C1 segment of cervical spinal cord (tissue), 14 donors: ENCODE measurements at regions not wholly inside any gene's neighbourhood (a gene's known extent, or its start where the extent isn't known, plus 50 kb on each side); places are given as distances from the start of the nearest gene placed in this dataset.
"Not testable (repeated sequence)": the region's sequence is repeated elsewhere in the genome, so short reads cannot be mapped to it uniquely, and the experiment has no call there.

Experiments used
- DNase-seq, 14 donors: peaks; one replicate each; lab custom pipeline; 2025; lab: John Stamatoyannopoulos, UW

- DNase-seq = not testable (repeated sequence)
Observed at GRCh38 chr2:215889240-215889969, 123.9 kb downstream of the MREG start.

DNA sequence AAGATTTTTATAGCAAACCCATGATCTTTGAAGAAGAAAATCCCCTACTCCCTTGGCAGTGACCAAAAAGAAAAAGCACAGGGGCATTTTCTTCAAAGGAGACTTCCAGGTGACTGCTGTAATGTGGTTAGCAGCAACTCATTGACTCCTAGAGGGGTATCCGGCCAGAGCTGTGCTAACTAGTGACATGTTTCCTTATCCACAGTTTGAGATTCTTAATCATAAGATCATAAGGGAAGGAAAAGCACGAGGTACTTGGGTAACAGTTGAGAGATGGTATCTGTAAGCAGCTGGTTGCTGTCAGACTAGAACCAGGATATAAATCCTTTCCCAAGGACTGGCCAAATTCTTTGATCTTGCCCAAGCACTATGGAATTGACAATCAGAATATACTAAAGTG is 124.7 kb downstream of the MREG start:
- no peak for DNase-seq

DNA sequence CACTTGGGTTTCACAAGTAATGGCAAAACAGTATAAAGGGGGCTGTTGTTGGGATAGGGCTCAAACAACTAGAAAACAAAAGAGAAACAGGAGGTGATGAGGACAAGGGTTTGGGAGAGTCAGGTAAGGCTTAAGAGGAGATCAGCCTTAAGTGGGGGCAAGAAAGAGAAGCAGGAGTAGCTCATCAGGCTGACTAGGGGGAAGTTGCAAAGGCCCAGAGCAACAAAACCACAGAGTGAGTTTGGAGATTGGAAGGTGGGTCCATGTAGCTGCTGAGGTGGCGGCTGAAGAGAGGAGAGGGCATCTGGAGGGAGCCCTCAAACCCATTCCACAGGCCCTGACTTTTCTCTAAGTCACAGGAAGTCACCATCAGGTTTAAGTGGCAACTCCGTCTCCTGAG is 126.0 kb downstream of the MREG start:
- DNase-seq = no peak

- no peak for DNase-seq
Observed at GRCh38 chr2:215886022-215886421, 127.3 kb downstream of the MREG start.

DNA sequence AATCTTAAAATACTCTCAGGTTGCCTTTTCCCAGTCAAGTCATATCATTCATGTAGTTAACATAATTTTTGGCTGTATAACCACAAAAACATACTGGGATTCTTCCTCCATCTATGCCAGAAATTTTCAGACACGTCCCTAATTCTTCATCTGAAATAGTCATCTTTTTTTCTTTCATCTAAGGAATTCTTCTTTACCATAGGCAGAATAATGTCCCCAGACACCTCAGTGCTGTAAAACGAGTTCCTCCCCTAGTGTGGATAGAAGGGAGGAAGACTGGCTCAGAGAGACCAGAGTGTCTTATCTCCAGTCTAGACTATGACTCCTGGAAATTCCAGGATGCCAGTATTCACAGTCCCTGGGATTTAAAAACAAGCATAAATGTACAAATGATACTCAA is 127.8 kb downstream of the MREG start:
- DNase-seq = no peak

GRCh38 chr2:215884451-215885087 is 128.8 kb downstream of the MREG start:
- DNase-seq = no peak

- DNase-seq = no peak
Observed at GRCh38 chr2:215883799-215884198, 129.6 kb downstream of the MREG start.

DNA sequence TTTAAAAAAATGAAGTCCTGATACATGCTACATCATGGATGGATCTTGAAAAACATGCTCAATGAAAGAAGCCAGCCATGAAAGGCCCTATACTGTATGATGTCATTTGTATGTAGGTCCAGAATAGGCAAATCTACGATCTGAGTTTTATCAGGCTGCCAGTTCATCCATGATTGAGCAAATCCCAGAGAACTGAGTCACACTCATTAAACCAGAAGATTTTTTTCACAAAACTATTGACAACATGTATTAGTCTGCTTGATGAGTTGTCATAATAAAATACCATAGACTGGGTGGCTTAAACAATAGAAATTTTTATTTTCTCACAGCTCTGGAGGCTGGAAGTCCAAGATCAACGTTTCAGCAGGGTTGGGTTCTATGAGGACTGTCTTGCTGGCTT is 130.7 kb downstream of the MREG start:
- no peak for DNase-seq

GRCh38 chr2:215881582-215881981 is 131.8 kb downstream of the MREG start:
- DNase-seq = no peak

GRCh38 chr2:215880970-215881369 is 132.4 kb downstream of the MREG start:
- DNase-seq = no peak

- DNase-seq = no peak
Observed at GRCh38 chr2:215879977-215880940, 133.1 kb downstream of the MREG start.

DNA sequence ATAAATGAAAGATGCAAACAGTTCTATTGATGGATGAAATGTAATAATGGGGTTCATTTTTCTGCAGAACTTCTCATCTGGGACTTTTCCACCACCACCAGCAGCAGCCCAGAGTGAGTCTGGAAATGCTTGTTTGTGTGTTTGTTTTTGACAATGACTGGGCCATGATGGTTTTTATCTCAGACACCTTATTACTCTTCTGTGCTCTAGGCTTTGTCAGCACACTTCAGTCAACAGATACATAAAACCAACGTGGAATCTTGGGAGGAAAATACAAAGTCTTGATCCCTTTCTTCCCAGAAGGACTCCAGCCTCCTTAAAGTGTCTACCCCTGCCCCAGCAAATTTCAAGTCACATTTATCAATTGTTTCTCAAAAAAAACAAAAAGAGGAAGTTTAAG is 134.0 kb downstream of the MREG start:
- DNase-seq = no peak

- no peak for DNase-seq
Observed at GRCh38 chr2:215878476-215879063, 134.8 kb downstream of the MREG start.

DNA sequence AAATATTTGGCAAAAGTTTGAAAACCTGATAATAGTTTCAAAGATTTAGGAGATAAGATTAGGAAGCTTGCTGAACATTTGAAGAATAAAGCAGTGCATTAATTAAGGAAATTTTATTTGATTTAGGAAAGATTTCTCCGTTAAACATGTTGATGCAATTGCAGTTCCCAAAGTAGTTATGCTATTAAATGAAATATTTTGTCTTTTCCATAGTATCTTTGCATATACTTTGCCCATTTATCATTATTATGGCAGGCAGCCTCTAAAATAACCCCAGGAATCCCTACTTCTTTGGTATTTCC is 136.5 kb downstream of the MREG start:
- no peak for DNase-seq

DNA sequence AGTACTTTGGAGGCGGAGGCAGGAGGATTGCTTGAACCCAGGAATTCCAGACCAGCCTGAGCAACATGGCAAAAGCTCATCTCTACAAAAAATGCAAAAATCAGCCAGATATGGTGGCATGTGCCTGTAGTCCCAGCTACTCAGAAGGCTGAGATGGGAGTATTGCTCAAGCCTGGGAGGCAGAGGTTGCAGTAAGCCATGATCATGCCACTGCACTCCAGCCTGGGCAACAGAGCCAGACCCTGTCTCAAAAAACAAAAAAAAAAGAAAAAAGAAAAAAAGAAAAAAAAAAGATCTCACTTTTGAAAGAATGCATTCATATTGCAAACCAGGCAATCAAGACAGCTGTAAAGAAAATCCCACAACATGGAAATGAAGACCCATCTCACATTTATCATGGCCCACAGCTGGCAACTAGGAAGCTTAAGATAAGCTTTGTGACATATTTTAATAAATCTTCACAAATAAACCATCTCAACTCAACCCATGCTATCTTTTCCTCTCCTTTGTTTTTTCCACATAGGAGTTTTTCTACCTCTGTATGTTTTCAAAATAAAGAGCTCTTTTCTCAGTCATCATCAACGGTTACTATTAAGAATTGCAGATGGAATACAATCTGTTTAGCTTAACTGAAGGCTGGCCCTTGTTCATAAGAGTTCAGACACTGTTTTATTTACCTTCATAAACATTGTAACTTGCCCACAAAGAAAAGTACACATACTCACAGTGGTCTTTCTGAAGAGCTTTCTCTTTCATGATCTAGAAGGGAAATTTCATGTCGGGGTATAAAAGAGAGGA is 137.0 kb downstream of the MREG start:
- no peak for DNase-seq

DNA sequence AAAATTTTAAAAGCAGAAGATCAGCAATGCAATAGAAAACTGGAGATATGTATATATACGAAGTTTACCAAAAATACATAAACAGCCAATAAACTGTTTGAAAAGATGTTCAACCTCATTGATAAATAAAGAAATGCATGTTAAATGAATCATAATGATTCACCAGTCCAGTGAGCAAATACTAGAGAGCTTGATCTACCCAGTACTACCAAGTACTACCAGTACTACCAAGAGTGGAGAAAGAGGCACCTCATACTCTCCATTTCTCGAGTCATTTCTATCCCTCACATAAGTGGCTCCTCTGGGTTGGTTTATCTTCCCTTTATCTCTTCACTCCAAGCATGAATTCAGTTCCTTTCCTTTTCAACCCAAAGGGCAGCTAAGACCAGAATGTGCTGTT is 138.9 kb downstream of the MREG start:
- no peak for DNase-seq

GRCh38 chr2:215870986-215871385 is 142.4 kb downstream of the MREG start:
- DNase-seq = no peak

DNA sequence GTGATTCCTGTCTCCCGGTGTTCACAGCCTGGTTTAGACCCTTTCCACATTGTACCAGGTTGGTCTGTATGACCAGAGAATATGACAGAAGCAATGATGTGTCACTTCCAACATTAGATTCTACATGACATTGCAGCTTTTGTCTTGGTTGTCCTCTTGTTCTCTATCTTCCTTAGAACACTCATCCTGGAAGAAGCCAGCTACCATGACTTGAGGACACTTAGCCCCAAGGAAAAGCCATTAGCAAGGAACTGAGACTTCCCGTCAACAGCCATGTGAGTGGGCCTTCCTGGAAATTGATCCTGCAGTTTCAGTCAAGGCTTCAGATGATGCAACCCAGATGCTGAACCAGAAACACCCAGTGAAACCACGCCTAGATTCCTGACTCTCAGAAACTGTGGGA is 143.3 kb downstream of the MREG start:
- no peak for DNase-seq

GRCh38 chr2:215868846-215869543 is 144.4 kb downstream of the MREG start:
- DNase-seq = no peak

DNA sequence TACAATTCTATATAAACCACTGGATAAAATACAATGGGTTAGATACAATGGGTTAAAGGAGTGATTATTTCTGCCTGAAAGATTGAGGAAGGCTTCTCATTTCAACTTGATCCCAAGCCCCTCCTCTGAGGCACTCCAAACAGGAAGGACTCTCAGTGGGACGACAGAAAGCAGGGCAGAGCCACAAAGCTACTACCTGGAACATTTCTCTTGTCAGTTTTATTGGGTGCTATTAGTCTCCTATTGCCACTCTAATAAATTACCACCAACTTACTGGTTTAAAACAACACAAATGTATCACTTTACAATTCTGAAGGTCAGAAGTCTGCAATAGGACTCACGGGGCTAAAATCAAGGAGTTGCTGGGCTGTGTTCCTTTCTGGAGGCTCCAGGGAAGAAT is 146.7 kb downstream of the MREG start:
- no peak for DNase-seq

DNA sequence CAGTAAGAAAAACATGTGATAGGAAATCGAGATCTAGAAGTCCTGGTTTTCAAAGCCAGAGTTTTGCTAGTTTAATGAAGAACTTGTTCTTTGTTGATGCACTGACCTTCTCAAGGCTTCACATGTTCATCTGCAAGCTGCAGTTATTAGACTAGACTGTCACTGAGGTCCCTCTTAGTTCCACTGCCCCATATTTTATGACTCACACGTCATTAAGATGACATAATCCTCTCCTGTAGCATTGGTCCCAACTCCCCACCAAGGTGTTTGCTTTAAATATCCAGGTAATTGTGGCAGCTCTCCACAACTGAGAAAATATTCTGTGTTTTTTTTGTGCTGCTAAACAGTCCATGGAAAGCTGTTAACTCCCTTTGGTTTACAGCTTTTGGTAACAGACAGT is 149.7 kb downstream of the MREG start:
- DNase-seq = no peak
